Esophagus (tissue), 2 donors: ENCODE measurements at regions not wholly inside any gene's neighbourhood (a gene's known extent, or its start where the extent isn't known, plus 50 kb on each side); places are given as distances from the start of the nearest gene placed in this dataset.
A peak's percentile ranks its signal among the peaks of the same experiment; 100 is the strongest.

Experiments used
- H3K27ac ChIP-seq, 2 donors: one replicate each; pipeline ENCODE4 v1.5.1; 2013; ENCODE audit warnings: low read depth in 2 of 2, mild to moderate bottlenecking in 2 of 2, inconsistent platforms in 1 of 2, low read length in 1 of 2, moderate library complexity in 1 of 2
- H3K27me3 ChIP-seq, 2 donors: one replicate each; pipeline ENCODE4 v1.6.1; 2013; ENCODE audit warnings: low read length in 2 of 2, control low read depth in 1 of 2, mild to moderate bottlenecking in 1 of 2; ENCODE audit not compliant: insufficient read depth in 2 of 2, control insufficient read depth in 1 of 2
- H3K36me3 ChIP-seq, 2 donors: one replicate each; pipeline ENCODE4 v1.6.1; 2013; ENCODE audit warnings: low read length in 1 of 2; ENCODE audit not compliant: control insufficient read depth in 2 of 2, insufficient read depth in 2 of 2
- H3K4me1 ChIP-seq, 2 donors: one replicate each; pipeline ENCODE4 v1.6.1; 2013; ENCODE audit warnings: low read length in 1 of 2; ENCODE audit not compliant: control insufficient read depth in 2 of 2, insufficient read depth in 2 of 2
- H3K4me3 ChIP-seq, 2 donors: one replicate each; pipeline ENCODE4 v1.5.1; 2013; ENCODE audit warnings: low read length in 2 of 2, mild to moderate bottlenecking in 2 of 2, low read depth in 1 of 2, moderate library complexity in 1 of 2
- H3K9me3 ChIP-seq, 2 donors: one replicate each; pipeline ENCODE4 v1.6.1; 2013; ENCODE audit warnings: mild to moderate bottlenecking in 2 of 2, low read depth in 1 of 2, low read length in 1 of 2, moderate library complexity in 1 of 2; ENCODE audit not compliant: control insufficient read depth in 2 of 2, insufficient read depth in 1 of 2
- whole genome bisulfite sequencing, 2 donors: extraction: QIAGEN DNeasy Blood & Tissue Kit; methylation state at CpG; one replicate each; pipeline ENCODE4 v1.1.7; 2013; 5-methylcytosine and 5-hydroxymethylcytosine counted together
- donor health status: healthy with polysubstance abuse.
- donor health status: Bipolar disorder and iron deficiency.

DNA sequence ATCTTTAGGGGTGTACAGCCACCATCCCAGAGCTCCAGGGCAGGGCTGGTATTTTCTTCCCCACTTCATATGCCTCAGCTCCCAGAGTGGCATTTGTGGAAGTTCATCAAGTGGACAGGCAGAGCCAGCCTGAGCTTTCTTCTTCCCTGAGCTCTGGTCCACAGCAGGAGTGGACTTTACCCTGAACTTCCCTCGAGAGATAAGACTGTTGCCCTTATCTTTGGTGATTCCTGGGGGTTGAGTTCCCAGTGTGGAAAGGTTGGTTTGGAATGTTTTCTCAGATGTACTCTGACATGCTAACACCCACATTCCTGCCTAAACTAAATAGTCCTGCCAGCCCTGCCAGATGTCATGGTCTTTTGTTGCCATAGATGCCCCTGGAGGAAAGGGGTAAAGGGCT, 62.0 kb upstream of the LGALSL start:
- Histone ChIP-seq H3K27ac (no peak overlapping the region), H3K4me1 (peaks cover 0 to 8% of the 10 kb centered on the region in 2 donors), H3K4me3 (no peak overlapping the region), H3K9me3 (no peaks in the 10 kb centered on the region), H3K27me3 (no peaks in the 10 kb centered on the region), H3K36me3 (no peaks in the 10 kb centered on the region)
- WGBS, 2 donors: 67 to 91% methylated on average over 1 of the region's 1 CpG

GRCh38 chr2:64392529-64392928, 61.4 kb upstream of the LGALSL start:
- 81 to 87% methylated on average over 2 of the region's 2 CpGs for WGBS, 2 donors
- Histone ChIP-seq H3K4me1 (peaks cover 0 to 8% of the 10 kb centered on the region in 2 donors), H3K9me3 (no peaks in the 10 kb centered on the region), H3K27me3 (no peaks in the 10 kb centered on the region), H3K4me3 (no peak overlapping the region), H3K36me3 (no peaks in the 10 kb centered on the region), H3K27ac (peak overlapping the region; percentile 75)

DNA sequence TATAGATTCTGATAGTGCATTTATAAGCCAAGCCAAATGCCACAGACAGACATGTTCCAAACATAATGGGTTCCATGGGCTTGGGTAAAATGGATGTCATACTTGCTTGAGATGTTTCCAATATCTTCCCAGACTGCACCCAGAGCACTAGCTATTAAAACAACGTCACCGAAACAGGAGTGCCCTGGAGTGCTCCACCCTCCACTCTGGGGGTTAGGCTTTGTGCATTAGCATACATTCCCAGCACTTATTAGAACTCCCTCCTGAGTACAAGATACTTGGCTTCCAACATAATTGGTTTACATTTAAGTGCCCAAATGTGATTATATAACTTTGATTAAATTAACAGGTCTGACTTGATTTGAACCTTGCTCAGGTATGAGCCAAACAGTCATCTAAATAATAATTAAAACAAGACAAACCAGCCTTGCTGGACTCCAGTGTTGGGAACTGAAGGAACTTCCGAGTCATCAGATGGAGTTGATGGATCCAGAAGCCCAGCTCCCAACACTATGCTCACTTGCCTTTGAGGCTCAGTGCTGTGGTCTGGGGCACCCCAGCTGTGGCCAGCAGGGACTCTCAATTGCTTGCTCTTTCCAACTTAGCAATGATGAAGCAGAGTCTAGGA, 60.5 kb upstream of the LGALSL start:
- H3K36me3 ChIP-seq: no peaks in the 10 kb centered on the region
- peaks cover 0 to 11% of the 10 kb centered on the region in 2 donors for H3K4me1 ChIP-seq
- no peak overlapping the region for H3K4me3 ChIP-seq
- H3K9me3 ChIP-seq: no peaks in the 10 kb centered on the region
- H3K27ac ChIP-seq: peak overlapping the region; percentile 75
- H3K27me3 ChIP-seq: no peaks in the 10 kb centered on the region
- 66 to 76% methylated on average over 3 of the region's 3 CpGs for WGBS, 2 donors

- Histone ChIP-seq H3K4me3 (no peak overlapping the region), H3K36me3 (no peaks in the 10 kb centered on the region), H3K9me3 (no peaks in the 10 kb centered on the region), H3K27me3 (no peaks in the 10 kb centered on the region), H3K4me1 (peaks cover 0 to 11% of the 10 kb centered on the region in 2 donors), H3K27ac (peak overlapping the region in 1 of 2 donors; percentile 75)
- 90 to 97% methylated on average over 3 of the region's 3 CpGs for WGBS, 2 donors
These were observed 59.8 kb upstream of the LGALSL start for GRCh38 chr2:64394153-64394552.

DNA sequence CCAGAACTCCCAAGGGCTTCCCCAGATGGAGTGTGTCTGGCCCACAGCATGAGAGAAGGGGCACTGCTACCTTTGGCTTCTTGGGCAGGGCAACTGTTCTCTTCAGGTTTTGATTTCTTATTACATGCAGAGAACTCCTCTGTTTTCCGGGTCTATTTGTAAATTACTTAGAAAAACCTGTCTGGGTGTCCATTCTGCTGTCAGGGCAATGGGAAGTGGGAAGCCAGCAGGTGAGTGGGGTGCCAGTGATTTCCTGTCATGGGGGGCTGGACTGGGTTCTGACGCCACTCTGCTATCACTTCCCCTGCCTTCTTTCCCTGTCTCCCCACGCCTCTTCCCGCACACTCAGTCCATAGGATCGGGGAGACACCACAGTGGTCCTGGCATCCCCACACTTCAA, 58.0 kb upstream of the LGALSL start:
- H3K36me3 ChIP-seq: no peaks in the 10 kb centered on the region
- no peak overlapping the region for H3K27ac ChIP-seq
- 93 to 95% methylated on average over 5 of the region's 5 CpGs for WGBS, 2 donors
- no peak overlapping the region for H3K4me3 ChIP-seq
- H3K4me1 ChIP-seq: peaks cover 0 to 21% of the 10 kb centered on the region in 2 donors
- H3K27me3 ChIP-seq: no peaks in the 10 kb centered on the region
- H3K9me3 ChIP-seq: no peaks in the 10 kb centered on the region

GRCh38 chr2:64396551-64396950, 57.4 kb upstream of the LGALSL start:
- Histone ChIP-seq H3K4me1 (peaks cover 0 to 26% of the 10 kb centered on the region in 2 donors), H3K9me3 (no peaks in the 10 kb centered on the region), H3K36me3 (no peaks in the 10 kb centered on the region), H3K27me3 (no peaks in the 10 kb centered on the region), H3K4me3 (no peak overlapping the region), H3K27ac (no peak overlapping the region)
- 97 to 98% methylated on average over 2 of the region's 2 CpGs for WGBS, 2 donors

DNA sequence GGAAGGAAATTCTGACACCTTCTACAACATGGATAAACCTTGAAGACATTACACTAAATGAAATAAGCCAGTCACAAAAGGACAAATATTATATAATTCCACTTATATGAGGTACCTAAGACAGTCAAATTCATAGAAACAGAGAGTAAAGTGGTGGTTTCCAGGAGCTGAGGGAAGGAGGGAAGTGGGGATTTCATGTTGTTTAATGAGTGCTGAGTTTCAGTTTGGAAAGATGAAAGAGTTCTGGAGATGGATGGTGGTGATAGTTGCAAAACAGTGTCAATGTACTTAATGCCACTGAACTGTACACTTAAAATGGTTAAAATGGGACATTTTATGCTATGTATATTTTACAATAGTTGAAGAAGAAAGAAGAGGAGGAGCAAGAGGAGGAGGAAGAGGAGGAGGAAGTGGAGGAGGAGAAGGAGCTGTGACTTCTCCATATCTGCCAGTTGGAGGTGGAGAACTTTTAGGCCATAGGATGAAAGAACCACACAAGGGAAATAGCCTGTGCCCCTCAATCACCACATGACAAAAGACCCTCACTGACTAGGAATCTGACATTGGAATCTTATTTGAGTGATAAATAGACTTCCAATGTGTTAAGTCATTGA, 55.3 kb upstream of the LGALSL start:
- no peak overlapping the region for H3K27ac ChIP-seq
- H3K36me3 ChIP-seq: no peaks in the 10 kb centered on the region
- H3K4me3 ChIP-seq: no peak overlapping the region
- no peaks in the 10 kb centered on the region for H3K9me3 ChIP-seq
- H3K4me1 ChIP-seq: peaks cover 0 to 21% of the 10 kb centered on the region in 2 donors
- no peaks in the 10 kb centered on the region for H3K27me3 ChIP-seq

DNA sequence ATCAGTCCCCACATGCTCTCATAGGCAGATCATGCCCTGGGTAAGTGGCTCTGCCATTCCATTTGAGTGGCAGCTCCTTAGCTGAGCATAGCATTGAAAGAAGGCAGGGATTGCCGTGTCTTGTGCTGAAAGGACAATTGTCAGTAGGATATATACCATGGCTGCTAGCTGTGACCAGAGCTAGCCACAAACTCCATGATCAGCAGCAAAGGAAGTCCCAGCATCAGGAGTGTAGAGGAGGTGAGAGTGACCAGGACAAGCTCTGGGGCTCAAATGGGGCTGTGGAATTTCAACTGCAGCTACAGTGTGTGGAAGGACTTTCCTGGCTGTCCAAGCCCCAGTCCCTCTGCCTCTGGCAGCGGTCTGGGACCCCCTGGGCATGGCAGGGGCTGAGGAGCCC, 54.4 kb upstream of the LGALSL start:
- 87 to 94% methylated on average over 2 of the region's 2 CpGs for WGBS, 2 donors
- Histone ChIP-seq H3K4me3 (no peak overlapping the region), H3K9me3 (no peaks in the 10 kb centered on the region), H3K27me3 (no peaks in the 10 kb centered on the region), H3K36me3 (no peaks in the 10 kb centered on the region), H3K4me1 (peaks cover 6 to 26% of the 10 kb centered on the region in 2 donors), H3K27ac (no peak overlapping the region)

- Histone ChIP-seq H3K9me3 (no peaks in the 10 kb centered on the region), H3K27me3 (no peaks in the 10 kb centered on the region), H3K36me3 (no peaks in the 10 kb centered on the region), H3K4me1 (peaks cover 6 to 30% of the 10 kb centered on the region in 2 donors), H3K27ac (peak overlapping the region; percentile 69 to 73), H3K4me3 (no peak overlapping the region)
- 68 to 76% methylated on average over 4 of the region's 4 CpGs for WGBS, 2 donors
These were observed 53.7 kb upstream of the LGALSL start for GRCh38 chr2:64400105-64400728.
